WTC11 (cell line): ENCODE measurements at regions not wholly inside any gene's neighbourhood (a gene's known extent, or its start where the extent isn't known, plus 50 kb on each side); places are given as distances from the start of the nearest gene placed in this dataset.
A peak's percentile ranks its signal among the peaks of the same experiment; 100 is the strongest.

ENCODE experiments used
- ATAC-seq: fragments of 200-7000 bp; cut with Tn5 transposase; 2 replicates; pipeline ENCODE4 v1.10.0; 2021; ENCODE audit warnings: mild to moderate bottlenecking, moderate library complexity
- CTCF ChIA-PET: fragments of 300-600 bp; sonication (Branson Sonifier 250); formaldehyde crosslinking; loops from one replicate; lab custom pipeline; 2021; ENCODE audit warnings: antibody characterized with exemption; lab: Charles Lee
- POLR2A ChIA-PET: fragments of 350-600 bp; sonication (Branson Sonifier 250); formaldehyde crosslinking; loops from one replicate; lab custom pipeline; 2021; ENCODE audit warnings: antibody characterized with exemption; lab: Charles Lee
- DNase-seq: peaks from one replicate; pipeline ENCODE4 v3.0.0; 2021; ENCODE audit warnings: low spot score
- H3K27ac Mint-ChIP-seq: 2 replicates; pipeline ENCODE4 v1.8.0; 2021; ENCODE audit warnings: mixed read lengths
- H3K27me3 Mint-ChIP-seq: 2 replicates; pipeline ENCODE4 v1.8.0; 2021; ENCODE audit warnings: low read depth, mild to moderate bottlenecking, moderate library complexity, mixed read lengths
- H3K36me3 Mint-ChIP-seq: 2 replicates; pipeline ENCODE4 v1.8.0; 2021; ENCODE audit warnings: mixed read lengths
- H3K4me1 Mint-ChIP-seq: 2 replicates; pipeline ENCODE4 v1.8.0; 2022; ENCODE audit warnings: mixed read lengths
- H3K4me3 Mint-ChIP-seq: 2 replicates; pipeline ENCODE4 v1.8.0; 2021; ENCODE audit warnings: mild to moderate bottlenecking, moderate library complexity, mixed read lengths
- H3K9me3 Mint-ChIP-seq: 2 replicates; pipeline ENCODE4 v1.8.0; 2021; ENCODE audit warnings: mixed read lengths
- CBFB ChIP-seq: sonication (generic); formaldehyde crosslinking; IDR thresholded peaks from 2 replicates; pipeline ENCODE4 v1.8.1; 2022; ENCODE audit warnings: mild to moderate bottlenecking, low read depth, missing genetic modification reagents
- CREB1 ChIP-seq: sonication (generic); formaldehyde crosslinking; IDR thresholded peaks from 2 replicates; pipeline ENCODE4 v1.8.0; 2023; ENCODE audit warnings: mild to moderate bottlenecking, missing genetic modification reagents
- ESRRA ChIP-seq: sonication (generic); formaldehyde crosslinking; IDR thresholded peaks from 2 replicates; pipeline ENCODE4 v1.8.1; 2022; ENCODE audit warnings: mild to moderate bottlenecking, missing genetic modification reagents, borderline replicate concordance
- FOXK1 ChIP-seq: sonication (generic); formaldehyde crosslinking; IDR thresholded peaks from 2 replicates; pipeline ENCODE4 v1.8.0; 2022; ENCODE audit warnings: mild to moderate bottlenecking, moderate library complexity, missing genetic modification reagents
- FOXP4 ChIP-seq: sonication (generic); formaldehyde crosslinking; IDR thresholded peaks from 2 replicates; pipeline ENCODE4 v1.8.0; 2022; ENCODE audit warnings: mild to moderate bottlenecking, missing genetic modification reagents
- GRHL2 ChIP-seq: fragments of 250-450 bp; sonication (Bioruptor Pico); IDR thresholded peaks from 2 replicates; pipeline ENCODE4 v1.8.0; 2022; ENCODE audit warnings: mild to moderate bottlenecking, moderate library complexity; ENCODE audit not compliant: insufficient replicate concordance, severe bottlenecking
- JAZF1 ChIP-seq: fragments of 250-450 bp; sonication (Bioruptor Pico); IDR thresholded peaks from 2 replicates; pipeline ENCODE4 v1.9.0; 2021; ENCODE audit warnings: moderate library complexity, mild to moderate bottlenecking, inconsistent platforms
- KAT7 ChIP-seq: sonication (generic); formaldehyde crosslinking; IDR thresholded peaks from 2 replicates; pipeline ENCODE4 v1.8.1; 2023; ENCODE audit warnings: missing genetic modification reagents, mild to moderate bottlenecking, borderline replicate concordance
- NFATC4 ChIP-seq: fragments of 250-450 bp; sonication (Bioruptor Pico); IDR thresholded peaks from 2 replicates; pipeline ENCODE4 v1.9.0; 2021; ENCODE audit warnings: mild to moderate bottlenecking
- RORB ChIP-seq: fragments of 250-450 bp; sonication (Bioruptor Pico); IDR thresholded peaks from 2 replicates; pipeline ENCODE4 v1.9.0; 2021; ENCODE audit warnings: mild to moderate bottlenecking
- ZNF423 ChIP-seq: fragments of 250-450 bp; sonication (Bioruptor Pico); IDR thresholded peaks from 2 replicates; pipeline ENCODE4 v2.1.2; 2022; ENCODE audit warnings: mild to moderate bottlenecking, moderate library complexity
- TF ChIP-seq, protein P1 (sequence below): sonication (generic); formaldehyde crosslinking; conservative IDR thresholded peaks from 2 replicates; pipeline ENCODE4 v1.8.1; 2023; ENCODE audit warnings: mild to moderate bottlenecking, low read depth, missing genetic modification reagents, moderate library complexity
- TF ChIP-seq, protein P2 (sequence below): sonication (generic); formaldehyde crosslinking; IDR thresholded peaks from 2 replicates; pipeline ENCODE4 v1.8.1; 2023; ENCODE audit warnings: mild to moderate bottlenecking, missing genetic modification reagents
- TF ChIP-seq, protein P3 (sequence below): sonication (generic); formaldehyde crosslinking; IDR thresholded peaks from 2 replicates; pipeline ENCODE4 v1.8.1; 2022; ENCODE audit warnings: mild to moderate bottlenecking, missing genetic modification reagents, moderate library complexity, borderline replicate concordance
- TF ChIP-seq, protein P4 (sequence below): fragments of 200-600 bp; IDR thresholded peaks from 2 replicates; pipeline ENCODE4 v1.8.0; 2022; ENCODE audit warnings: antibody characterized with exemption
- TF ChIP-seq, protein P5 (sequence below): fragments of 250-450 bp; sonication (Bioruptor Pico); IDR thresholded peaks from 2 replicates; pipeline ENCODE4 v2.1.2; 2022; ENCODE audit warnings: mild to moderate bottlenecking, moderate library complexity
- TF ChIP-seq, protein P6 (sequence below): fragments of 250-450 bp; sonication (Bioruptor Pico); IDR thresholded peaks from 2 replicates; pipeline ENCODE4 v1.9.0; 2021; ENCODE audit warnings: mild to moderate bottlenecking

DNA sequence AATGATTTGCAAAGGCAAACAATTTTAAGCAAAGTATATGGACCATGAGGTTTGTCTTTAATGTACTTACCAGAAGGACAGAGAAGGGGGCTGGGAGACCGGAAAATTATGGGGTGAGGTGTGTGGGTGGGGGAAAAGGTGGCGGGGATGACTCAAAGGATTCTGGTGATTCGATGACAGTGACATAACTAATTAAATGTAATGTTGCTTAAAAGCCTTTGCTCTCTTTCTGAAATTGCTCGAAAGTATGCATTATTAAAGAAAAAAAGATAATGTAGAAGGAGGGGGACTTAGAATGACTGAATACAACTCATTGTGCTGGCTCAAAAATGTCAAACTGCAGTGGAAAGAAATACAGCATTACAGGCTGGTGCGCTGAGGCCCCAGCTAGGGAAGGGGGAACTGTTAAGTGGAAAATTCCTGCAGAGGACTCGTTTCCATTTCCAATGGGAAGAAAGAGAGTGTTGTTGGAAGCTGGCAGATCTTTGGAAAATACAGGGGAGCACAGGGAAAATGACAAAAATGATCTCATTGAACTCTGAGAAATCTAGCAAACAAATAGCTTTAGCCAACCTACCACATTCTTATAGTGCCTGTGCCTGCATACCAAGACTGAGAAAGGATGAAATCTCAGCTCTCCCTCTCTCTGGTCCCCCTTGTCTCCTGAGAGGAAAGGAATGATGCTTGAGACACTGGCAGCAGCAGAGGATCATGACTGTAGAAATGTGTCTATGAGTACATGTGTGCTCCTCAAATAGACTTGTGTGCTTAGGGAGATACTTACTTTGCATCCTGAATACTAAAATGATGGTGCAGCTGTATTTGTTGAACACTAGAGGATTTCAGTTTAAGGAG, 632.4 kb downstream of the NYAP2 start (continued):
- TF ChIP-seq KAT7 (CRISPR knock-in tag) (no peak), GRHL2 (no peak), CBFB (CRISPR knock-in tag) (no peak), FOXK1 (CRISPR knock-in tag) (no peak)

GRCh38 chr2:226030788-226031646, 631.5 kb downstream of the NYAP2 start:
- ChIA-PET POLR2A (interaction anchor here (0.7 to 2.0 kb wide), 2 partner anchors 14 to 769 kb away, joined by 3 to 7 read pairs; partner anchors contain the start of gene IRS1), CTCF (interaction anchor here (0.7 to 1.5 kb wide), 5 partner anchors 11 to 765 kb away, joined by 3 read pairs; no protein-coding TSS in a partner anchor)
- no peaks in the 10 kb centered on the region for H3K27me3 Mint-ChIP-seq
- peak overlapping the region; percentile 83 for H3K4me3 Mint-ChIP-seq
- peaks cover 26% of the 10 kb centered on the region for H3K4me1 Mint-ChIP-seq
- ATAC-seq (peak; percentile 96), DNase-seq (peak; percentile 75)
- H3K36me3 Mint-ChIP-seq = no peaks in the 10 kb centered on the region
- H3K27ac Mint-ChIP-seq = peak overlapping the region; percentile 95
- peaks cover 8% of the 10 kb centered on the region; the same call in 1 of the 2 replicates for H3K9me3 Mint-ChIP-seq
- no peak for TF ChIP-seq CREB1
- peak; percentile 87 for TF ChIP-seq ZNF423 (CRISPR knock-in tag)
- TF ChIP-seq FOXK1 (CRISPR knock-in tag) = no peak
- TF ChIP-seq, protein P1, sequence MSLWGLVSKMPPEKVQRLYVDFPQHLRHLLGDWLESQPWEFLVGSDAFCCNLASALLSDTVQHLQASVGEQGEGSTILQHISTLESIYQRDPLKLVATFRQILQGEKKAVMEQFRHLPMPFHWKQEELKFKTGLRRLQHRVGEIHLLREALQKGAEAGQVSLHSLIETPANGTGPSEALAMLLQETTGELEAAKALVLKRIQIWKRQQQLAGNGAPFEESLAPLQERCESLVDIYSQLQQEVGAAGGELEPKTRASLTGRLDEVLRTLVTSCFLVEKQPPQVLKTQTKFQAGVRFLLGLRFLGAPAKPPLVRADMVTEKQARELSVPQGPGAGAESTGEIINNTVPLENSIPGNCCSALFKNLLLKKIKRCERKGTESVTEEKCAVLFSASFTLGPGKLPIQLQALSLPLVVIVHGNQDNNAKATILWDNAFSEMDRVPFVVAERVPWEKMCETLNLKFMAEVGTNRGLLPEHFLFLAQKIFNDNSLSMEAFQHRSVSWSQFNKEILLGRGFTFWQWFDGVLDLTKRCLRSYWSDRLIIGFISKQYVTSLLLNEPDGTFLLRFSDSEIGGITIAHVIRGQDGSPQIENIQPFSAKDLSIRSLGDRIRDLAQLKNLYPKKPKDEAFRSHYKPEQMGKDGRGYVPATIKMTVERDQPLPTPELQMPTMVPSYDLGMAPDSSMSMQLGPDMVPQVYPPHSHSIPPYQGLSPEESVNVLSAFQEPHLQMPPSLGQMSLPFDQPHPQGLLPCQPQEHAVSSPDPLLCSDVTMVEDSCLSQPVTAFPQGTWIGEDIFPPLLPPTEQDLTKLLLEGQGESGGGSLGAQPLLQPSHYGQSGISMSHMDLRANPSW (CRISPR knock-in tag) = no peak
- TF ChIP-seq NFATC4 (CRISPR knock-in tag) = no peak
- no peak for TF ChIP-seq RORB (CRISPR knock-in tag)
- TF ChIP-seq, protein P2, sequence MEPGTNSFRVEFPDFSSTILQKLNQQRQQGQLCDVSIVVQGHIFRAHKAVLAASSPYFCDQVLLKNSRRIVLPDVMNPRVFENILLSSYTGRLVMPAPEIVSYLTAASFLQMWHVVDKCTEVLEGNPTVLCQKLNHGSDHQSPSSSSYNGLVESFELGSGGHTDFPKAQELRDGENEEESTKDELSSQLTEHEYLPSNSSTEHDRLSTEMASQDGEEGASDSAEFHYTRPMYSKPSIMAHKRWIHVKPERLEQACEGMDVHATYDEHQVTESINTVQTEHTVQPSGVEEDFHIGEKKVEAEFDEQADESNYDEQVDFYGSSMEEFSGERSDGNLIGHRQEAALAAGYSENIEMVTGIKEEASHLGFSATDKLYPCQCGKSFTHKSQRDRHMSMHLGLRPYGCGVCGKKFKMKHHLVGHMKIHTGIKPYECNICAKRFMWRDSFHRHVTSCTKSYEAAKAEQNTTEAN (CRISPR knock-in tag) = no peak
- TF ChIP-seq, protein P3, sequence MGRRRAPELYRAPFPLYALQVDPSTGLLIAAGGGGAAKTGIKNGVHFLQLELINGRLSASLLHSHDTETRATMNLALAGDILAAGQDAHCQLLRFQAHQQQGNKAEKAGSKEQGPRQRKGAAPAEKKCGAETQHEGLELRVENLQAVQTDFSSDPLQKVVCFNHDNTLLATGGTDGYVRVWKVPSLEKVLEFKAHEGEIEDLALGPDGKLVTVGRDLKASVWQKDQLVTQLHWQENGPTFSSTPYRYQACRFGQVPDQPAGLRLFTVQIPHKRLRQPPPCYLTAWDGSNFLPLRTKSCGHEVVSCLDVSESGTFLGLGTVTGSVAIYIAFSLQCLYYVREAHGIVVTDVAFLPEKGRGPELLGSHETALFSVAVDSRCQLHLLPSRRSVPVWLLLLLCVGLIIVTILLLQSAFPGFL = no peak
- no peak for TF ChIP-seq ESRRA (CRISPR knock-in tag)
- TF ChIP-seq, protein P4, sequence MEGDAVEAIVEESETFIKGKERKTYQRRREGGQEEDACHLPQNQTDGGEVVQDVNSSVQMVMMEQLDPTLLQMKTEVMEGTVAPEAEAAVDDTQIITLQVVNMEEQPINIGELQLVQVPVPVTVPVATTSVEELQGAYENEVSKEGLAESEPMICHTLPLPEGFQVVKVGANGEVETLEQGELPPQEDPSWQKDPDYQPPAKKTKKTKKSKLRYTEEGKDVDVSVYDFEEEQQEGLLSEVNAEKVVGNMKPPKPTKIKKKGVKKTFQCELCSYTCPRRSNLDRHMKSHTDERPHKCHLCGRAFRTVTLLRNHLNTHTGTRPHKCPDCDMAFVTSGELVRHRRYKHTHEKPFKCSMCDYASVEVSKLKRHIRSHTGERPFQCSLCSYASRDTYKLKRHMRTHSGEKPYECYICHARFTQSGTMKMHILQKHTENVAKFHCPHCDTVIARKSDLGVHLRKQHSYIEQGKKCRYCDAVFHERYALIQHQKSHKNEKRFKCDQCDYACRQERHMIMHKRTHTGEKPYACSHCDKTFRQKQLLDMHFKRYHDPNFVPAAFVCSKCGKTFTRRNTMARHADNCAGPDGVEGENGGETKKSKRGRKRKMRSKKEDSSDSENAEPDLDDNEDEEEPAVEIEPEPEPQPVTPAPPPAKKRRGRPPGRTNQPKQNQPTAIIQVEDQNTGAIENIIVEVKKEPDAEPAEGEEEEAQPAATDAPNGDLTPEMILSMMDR = no peak
- TF ChIP-seq FOXP4 (CRISPR knock-in tag) = no peak
- TF ChIP-seq, protein P5, sequence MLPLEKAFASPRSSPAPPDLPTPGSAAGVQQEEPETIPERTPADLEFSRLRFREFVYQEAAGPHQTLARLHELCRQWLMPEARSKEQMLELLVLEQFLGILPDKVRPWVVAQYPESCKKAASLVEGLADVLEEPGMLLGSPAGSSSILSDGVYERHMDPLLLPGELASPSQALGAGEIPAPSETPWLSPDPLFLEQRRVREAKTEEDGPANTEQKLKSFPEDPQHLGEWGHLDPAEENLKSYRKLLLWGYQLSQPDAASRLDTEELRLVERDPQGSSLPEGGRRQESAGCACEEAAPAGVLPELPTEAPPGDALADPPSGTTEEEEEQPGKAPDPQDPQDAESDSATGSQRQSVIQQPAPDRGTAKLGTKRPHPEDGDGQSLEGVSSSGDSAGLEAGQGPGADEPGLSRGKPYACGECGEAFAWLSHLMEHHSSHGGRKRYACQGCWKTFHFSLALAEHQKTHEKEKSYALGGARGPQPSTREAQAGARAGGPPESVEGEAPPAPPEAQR = no peak
- TF ChIP-seq, protein P6, sequence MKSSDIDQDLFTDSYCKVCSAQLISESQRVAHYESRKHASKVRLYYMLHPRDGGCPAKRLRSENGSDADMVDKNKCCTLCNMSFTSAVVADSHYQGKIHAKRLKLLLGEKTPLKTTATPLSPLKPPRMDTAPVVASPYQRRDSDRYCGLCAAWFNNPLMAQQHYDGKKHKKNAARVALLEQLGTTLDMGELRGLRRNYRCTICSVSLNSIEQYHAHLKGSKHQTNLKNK (CRISPR knock-in tag) = no peak
- no peak for TF ChIP-seq JAZF1
